Activated CD4-positive, CD25-positive, alpha-beta regulatory T cell treated with anti-CD3 and anti-CD28 coated beads, Interleukin-2, amount 50 U/mL, for 72 hours (primary cell): ENCODE measurements at regions not wholly inside any gene's neighbourhood (a gene's known extent, or its start where the extent isn't known, plus 50 kb on each side); places are given as distances from the start of the nearest gene placed in this dataset.
"Not testable (repeated sequence)": the region's sequence is repeated elsewhere in the genome, so short reads cannot be mapped to it uniquely, and the experiment has no call there.

ENCODE experiments used
- DNase-seq: peaks from one replicate; pipeline ENCODE4 v3.0.0; 2021

GRCh38 chr1:200496937-200497336 lies 87.1 kb upstream of the ZNF281 start:
- DNase-seq, result no peak

- no peak for DNase-seq
Measured at GRCh38 chr1:200495901-200496300, 86.1 kb upstream of the ZNF281 start.

- no peak for DNase-seq
Measured at GRCh38 chr1:200493344-200493743, 83.5 kb upstream of the ZNF281 start.

- DNase-seq, result no peak
Measured at GRCh38 chr1:200491103-200491502, 81.3 kb upstream of the ZNF281 start.

GRCh38 chr1:200490183-200490582 lies 80.3 kb upstream of the ZNF281 start:
- DNase-seq, result no peak

- DNase-seq, result no peak
Measured at GRCh38 chr1:200488375-200489165, 78.7 kb upstream of the ZNF281 start.

GRCh38 chr1:200487650-200488049 lies 77.8 kb upstream of the ZNF281 start:
- DNase-seq, result no peak

- DNase-seq, result no peak
Measured at GRCh38 chr1:200486634-200487033, 76.8 kb upstream of the ZNF281 start.

GRCh38 chr1:200484438-200484946 lies 74.7 kb upstream of the ZNF281 start:
- DNase-seq, result not testable (repeated sequence)

GRCh38 chr1:200483491-200484143 lies 73.8 kb upstream of the ZNF281 start:
- peak; percentile 54 for DNase-seq

GRCh38 chr1:200480964-200481363 lies 71.1 kb upstream of the ZNF281 start:
- DNase-seq, result no peak

- no peak for DNase-seq
Measured at GRCh38 chr1:200479816-200480215, 70.0 kb upstream of the ZNF281 start.

- DNase-seq, result no peak
Measured at GRCh38 chr1:200478945-200479558, 69.2 kb upstream of the ZNF281 start.

- no peak for DNase-seq
Measured at GRCh38 chr1:200478239-200478623, 68.4 kb upstream of the ZNF281 start.

GRCh38 chr1:200474633-200475032 lies 64.8 kb upstream of the ZNF281 start:
- DNase-seq, result no peak

GRCh38 chr1:200473698-200474371 lies 64.0 kb upstream of the ZNF281 start:
- no peak for DNase-seq

- DNase-seq, result no peak
Measured at GRCh38 chr1:200471739-200472138, 61.9 kb upstream of the ZNF281 start.

GRCh38 chr1:200468264-200469001 lies 58.6 kb upstream of the ZNF281 start:
- no peak for DNase-seq

GRCh38 chr1:200464784-200465400 lies 55.1 kb upstream of the ZNF281 start:
- no peak for DNase-seq
